ENCODE measurements at regions not wholly inside any gene's neighbourhood (a gene's known extent, or its start where the extent isn't known, plus 50 kb on each side); places are given as distances from the start of the nearest gene placed in this dataset.

DNA sequence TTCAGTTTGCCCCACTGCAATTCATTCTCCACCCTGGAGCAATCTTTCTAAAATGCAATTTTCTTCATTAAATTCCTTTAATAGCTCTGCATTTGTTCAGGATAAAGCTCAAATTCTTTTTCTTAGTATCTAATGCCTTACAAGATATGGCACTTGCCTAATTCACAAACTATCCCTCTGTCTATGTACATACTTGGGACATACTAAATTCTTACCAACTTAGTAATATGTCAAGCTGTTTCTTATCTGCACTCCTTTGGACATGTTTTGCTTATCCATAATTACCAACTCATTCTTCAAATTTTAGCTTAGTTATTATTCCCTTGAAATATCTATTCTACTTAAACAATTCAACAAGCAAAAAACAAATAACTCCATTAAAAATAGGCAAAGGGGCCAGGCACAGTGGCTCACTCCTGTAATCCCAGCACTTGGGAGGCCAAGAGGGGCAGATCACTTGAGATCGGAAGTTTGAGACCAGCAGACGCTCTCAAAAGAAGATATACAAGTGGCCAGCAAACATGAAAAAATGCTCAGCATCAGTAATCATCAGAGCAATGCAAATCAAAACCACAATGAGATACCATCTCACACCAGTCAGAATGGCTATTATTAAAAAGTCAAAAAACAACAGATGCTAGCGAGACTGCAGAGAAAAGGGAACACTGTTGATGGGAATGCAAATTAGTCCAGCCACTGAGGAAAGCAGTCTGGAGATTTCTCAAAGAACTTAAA lies 96.9 kb downstream of the FAM76B start:
- DNase-seq (ENCODE audit: low read depth in 2 of 3, low spot score in 2 of 3): no peak

- no peak for DNase-seq (ENCODE audit: low read depth in 2 of 3, low spot score in 2 of 3)
Observed at GRCh38 chr11:95690100-95690499, 99.5 kb downstream of the FAM76B start.

GRCh38 chr11:95688501-95689222 lies 100.9 kb downstream of the FAM76B start:
- DNase-seq (ENCODE audit: low read depth in 2 of 3, low spot score in 2 of 3): no peak

- no peak for DNase-seq (ENCODE audit: low read depth in 2 of 3, low spot score in 2 of 3)
Observed at GRCh38 chr11:95688015-95688414, 101.6 kb downstream of the FAM76B start.

DNA sequence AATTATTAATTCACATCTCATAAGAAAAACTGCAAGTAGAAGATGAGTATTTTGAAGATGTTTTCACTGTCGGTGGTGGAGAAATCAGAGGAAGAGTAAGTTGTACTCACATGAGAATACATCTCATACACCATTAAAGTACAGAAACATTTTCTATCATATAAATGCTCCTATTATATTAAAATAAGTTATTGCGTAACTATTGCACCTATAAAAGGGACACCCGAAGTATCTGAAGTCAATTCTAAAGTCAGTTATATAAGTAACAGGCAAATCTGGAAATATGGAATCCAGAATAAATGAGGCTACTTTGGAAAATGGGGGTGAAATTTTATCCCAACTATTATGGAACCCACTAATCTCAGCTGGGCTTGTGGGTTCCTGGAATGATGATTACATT lies 103.3 kb downstream of the FAM76B start:
- DNase-seq (ENCODE audit: low read depth in 2 of 3, low spot score in 2 of 3): no peak

- no peak for DNase-seq (ENCODE audit: low read depth in 2 of 3, low spot score in 2 of 3)
Observed at GRCh38 chr11:95684701-95685100, 104.9 kb downstream of the FAM76B start.

DNA sequence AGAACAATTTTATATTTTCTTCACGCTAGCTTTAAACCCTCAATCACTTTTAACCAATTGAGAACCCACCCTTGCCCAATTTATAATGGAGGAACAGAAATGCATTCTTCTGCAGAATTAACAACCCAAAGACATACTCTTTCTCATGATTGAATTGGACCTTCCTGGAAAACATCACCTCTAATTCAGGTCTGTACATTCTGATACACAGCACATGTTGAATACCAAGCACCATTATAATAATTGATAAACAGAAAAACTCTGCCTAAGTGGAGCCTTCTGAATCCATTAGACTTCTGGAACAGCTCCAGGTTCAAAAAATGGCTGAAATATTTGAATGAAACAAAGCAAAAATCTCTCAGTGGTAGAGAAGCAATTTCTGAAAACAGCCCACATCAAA lies 105.4 kb downstream of the FAM76B start:
- DNase-seq (ENCODE audit: low read depth in 2 of 3, low spot score in 2 of 3): no peak

- no peak for DNase-seq (ENCODE audit: low read depth in 2 of 3, low spot score in 2 of 3)
Observed at GRCh38 chr11:95682552-95682951, 107.0 kb downstream of the FAM76B start.

- DNase-seq (ENCODE audit: low read depth in 2 of 3, low spot score in 2 of 3): no peak
Observed at GRCh38 chr11:95680169-95680929, 109.2 kb downstream of the FAM76B start.

DNA sequence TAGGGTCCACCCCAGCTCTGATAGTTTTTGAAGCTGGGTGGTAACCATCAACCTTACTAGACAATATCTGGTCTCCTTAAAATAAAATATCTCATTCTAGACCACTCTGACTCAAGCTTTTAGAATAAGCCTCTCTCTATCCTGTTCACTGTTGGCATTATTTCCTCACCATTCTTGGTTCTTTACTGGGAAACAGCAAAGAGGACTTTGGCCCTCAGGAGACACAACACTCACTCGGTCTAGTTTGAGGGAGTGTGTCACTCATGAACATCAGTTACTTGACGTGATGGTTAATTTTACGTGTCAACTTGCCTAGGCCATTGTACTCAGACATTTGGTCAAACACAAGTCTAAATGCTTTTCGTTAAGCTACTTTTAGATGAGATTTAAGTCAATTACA lies 110.6 kb downstream of the FAM76B start:
- no peak for DNase-seq (ENCODE audit: low read depth in 2 of 3, low spot score in 2 of 3)

GRCh38 chr11:95676308-95676707 lies 113.3 kb downstream of the FAM76B start:
- no peak for DNase-seq (ENCODE audit: low read depth in 2 of 3, low spot score in 2 of 3)

- no peak for DNase-seq (ENCODE audit: low read depth in 2 of 3, low spot score in 2 of 3)
Observed at GRCh38 chr11:95675585-95675984, 114.0 kb downstream of the FAM76B start.

DNA sequence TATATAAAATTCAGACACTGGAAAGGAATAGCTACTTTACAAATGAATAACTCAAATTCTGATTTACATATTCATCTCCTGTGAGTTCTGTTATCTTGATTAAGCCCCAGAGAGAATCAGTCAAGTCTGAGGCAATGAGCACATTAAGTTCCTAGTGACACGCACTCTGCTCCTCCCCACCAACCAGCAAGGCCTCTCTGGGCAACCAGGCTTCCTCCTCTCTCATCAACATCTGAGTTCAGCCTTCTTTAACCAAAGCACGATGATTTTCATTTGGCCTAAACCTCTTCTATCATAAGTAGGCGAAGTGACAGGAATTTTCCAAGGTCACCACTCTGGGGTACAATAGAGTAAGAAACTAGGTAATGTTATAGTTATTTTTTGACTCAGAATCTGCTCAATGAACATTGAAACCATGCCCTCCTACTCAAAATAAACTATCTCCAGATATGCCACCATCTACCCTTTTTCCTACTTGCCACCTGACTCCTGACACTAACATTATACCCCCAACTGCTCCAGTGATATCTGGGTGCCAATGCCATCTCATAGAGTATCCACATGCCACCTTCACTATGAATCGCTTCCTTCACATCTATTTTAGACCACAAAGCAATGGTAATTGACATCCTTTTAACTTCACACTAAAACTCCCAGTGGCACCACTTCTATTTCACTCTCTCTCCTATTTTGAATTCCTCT lies 114.8 kb downstream of the FAM76B start:
- no peak for DNase-seq (ENCODE audit: low read depth in 2 of 3, low spot score in 2 of 3)

DNA sequence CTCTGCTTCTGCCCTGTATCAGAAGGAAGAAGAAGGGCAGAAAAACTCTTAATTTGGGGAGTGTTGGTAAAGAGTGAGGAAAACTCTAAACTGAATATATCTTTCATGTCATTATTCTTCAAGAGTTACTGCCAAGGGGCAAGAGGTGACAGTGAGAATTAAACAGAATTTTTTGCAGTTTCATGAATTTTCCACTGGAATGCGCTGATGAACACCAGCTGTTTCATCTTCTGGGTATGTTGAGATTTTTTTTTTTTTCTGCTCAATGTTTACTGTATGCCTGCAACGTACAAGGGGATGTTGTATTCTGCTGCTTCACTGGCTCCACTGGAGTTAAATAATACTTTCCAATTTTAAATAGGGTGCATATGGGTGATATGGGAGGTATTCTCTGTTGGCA lies 117.8 kb downstream of the FAM76B start:
- DNase-seq (ENCODE audit: low read depth in 2 of 3, low spot score in 2 of 3): no peak

- no peak for DNase-seq (ENCODE audit: low read depth in 2 of 3, low spot score in 2 of 3)
Observed at GRCh38 chr11:95668131-95668530, 121.5 kb downstream of the FAM76B start.

DNA sequence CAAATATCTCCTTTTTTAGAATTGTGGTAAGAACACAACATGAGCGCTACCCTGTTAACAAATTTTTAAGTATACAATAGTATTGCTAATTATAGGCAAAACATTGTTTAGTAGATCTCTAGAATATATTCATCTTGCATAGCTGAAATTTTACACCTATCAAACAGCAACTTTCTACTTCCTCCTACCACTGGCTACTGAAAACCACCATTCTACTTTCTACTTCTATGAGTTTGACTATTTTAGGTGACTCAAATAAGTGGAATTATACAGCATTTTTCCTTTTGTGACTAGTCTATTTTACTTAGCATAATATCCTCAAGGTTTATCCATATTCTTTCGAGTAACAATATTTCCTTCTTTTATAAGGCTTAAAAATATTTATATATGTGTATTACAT lies 128.4 kb downstream of the FAM76B start:
- peak in 1 of 3 donors; percentile 36 for DNase-seq (ENCODE audit: low read depth in 2 of 3, low spot score in 2 of 3)

DNA sequence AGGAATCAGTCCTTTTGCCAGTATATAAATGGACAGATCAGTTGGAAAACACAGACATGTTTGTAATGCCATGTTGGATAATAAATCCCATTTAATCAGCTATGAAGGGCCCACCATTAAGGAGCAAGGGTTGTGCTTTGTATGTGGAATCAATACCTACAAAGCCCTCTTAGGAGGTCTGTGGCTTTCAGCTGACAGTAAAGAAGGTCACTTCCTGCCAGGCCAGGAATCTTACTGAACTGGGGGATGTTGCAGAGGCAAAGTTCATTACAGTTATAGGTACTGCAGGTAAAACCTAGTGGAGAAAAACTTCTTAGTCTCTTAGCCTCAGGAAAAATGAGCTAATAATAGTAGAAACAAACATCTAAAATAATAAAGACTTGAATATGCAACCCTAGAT lies 129.5 kb downstream of the FAM76B start:
- DNase-seq (ENCODE audit: low read depth in 2 of 3, low spot score in 2 of 3): no peak

GRCh38 chr11:95659088-95659487 lies 130.5 kb downstream of the FAM76B start:
- no peak for DNase-seq (ENCODE audit: low read depth in 2 of 3, low spot score in 2 of 3)

- DNase-seq (ENCODE audit: low read depth in 2 of 3, low spot score in 2 of 3): no peak
Observed at GRCh38 chr11:95655536-95655935, 134.0 kb downstream of the FAM76B start.

DNA sequence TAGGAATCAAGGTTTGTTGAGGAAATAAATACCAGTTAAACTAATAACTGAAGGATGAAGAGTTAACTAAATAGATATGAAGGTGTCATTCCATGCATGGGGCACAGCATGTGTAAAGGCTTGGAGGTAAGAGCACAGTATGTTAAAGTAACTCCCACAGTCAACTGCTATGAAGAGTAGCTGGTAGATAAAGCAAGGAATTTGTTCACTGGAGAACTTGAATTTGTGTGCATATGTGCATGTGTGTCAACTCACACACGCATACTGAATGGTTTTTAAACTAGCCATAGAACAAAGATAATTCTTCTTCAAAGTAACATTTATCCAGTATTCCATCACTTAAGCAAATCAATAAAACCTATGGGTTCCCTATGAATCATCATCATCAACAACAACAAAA lies 135.9 kb downstream of the FAM76B start:
- DNase-seq (ENCODE audit: low read depth in 2 of 3, low spot score in 2 of 3): no peak

DNA sequence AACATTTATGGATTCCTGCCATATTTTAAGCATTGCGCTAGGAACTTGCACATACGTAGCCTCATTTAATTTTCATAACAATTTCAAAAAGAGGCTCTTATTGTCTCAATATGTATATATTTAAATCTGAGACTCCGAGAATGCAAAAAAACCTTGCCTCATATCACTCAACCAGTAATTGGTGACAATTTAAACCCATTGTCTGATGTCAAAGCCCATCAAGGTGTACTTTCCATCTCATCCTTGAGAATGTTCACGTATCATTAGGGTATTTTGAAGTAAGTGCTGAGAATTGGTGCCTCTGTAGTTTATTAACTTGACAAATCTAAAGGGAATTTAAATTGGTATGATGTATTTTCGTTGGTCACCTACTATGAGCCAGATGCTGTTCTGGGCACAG lies 136.5 kb downstream of the FAM76B start:
- DNase-seq (ENCODE audit: low read depth in 2 of 3, low spot score in 2 of 3): no peak
